Fibroblast of the conjunctiva (primary cell): ENCODE measurements at regions not wholly inside any gene's neighbourhood (a gene's known extent, or its start where the extent isn't known, plus 50 kb on each side); places are given as distances from the start of the nearest gene placed in this dataset.
"Not testable (repeated sequence)": the region's sequence is repeated elsewhere in the genome, so short reads cannot be mapped to it uniquely, and the experiment has no call there.

Source experiments
- DNase-seq: peaks from one replicate; pipeline ENCODE4 v3.0.0-alpha.2; 2010; ENCODE audit warnings: low read depth

DNA sequence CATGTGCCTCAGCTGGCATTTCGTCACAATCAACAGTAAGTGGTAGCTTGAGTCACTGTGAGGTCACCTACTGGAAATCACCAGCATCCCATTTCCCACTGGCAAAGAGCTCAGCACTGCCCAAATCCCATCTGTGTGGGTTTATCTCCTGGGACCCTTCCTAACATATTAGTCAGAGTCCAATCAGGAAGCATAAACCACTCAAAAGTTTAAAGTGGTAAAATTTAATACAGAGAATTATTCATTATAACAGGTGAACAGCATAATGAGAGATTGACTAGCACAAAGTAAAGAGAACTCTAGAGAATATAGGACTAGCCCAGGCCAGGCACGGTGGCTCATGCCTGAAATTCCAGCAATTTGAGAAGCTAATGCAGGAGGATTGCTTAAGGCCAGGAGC, 107.1 kb upstream of the TP53BP2 start:
- not testable (repeated sequence) for DNase-seq

- DNase-seq: not testable (repeated sequence)
Measured at GRCh38 chr1:223951551-223951950, 105.8 kb upstream of the TP53BP2 start.

GRCh38 chr1:223949944-223950343, 104.2 kb upstream of the TP53BP2 start:
- DNase-seq: not testable (repeated sequence)

DNA sequence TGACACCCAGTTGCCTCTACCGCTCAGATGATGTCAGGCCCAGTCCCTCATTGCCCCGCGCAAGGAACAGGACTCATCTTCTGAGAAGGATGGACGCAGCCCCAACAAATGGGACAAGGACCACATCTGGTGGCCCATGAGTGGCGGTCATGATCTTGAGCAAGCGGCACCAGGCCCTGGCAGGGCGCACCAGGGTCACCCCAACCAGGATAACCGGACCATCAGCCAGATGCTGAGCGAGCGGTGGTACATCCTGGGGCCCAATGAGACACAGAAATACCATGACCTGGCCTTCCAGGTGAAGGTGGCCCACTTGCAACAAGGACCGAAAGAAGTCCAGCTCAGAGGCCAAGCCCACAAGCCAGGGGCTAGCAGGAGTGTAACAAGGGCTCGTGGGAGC, 102.3 kb upstream of the TP53BP2 start:
- DNase-seq: not testable (repeated sequence)

DNA sequence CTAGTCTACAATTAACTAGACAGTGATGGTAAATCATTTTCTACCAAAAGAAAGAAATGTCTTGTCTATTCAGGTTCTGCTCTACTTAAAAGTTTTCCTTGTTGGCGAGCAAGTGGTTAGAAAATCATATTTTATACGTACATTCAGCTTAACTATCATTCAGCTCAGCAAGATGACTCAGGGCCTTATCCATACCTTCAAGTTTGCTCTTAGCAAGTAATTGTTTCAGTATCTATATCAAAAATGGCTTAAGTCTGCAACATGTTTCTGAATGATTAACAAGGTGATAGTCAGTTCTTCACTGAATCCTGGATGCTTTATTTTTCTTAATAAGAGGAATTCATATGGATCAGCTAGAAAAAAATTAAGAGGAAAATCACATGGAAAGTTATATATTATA, 90.8 kb upstream of the TP53BP2 start:
- DNase-seq: not testable (repeated sequence)

DNA sequence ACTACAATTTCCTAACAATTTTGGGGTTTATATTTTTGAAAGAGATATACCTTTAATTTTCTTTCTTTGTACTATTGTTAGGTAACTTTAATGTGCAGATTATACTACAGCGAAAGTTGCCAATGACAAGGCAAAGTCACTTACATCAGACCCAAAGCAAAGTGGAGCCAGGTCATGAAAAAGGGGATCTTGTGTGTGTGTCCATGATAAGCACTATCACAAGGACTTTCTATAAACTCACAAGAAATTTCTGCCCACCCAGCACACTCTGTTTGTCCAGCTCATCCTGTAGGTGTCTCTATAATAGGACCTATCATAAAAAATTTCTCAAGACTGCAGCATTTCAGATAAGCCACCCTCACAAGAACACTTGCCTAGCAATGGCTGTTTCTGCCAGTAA, 85.7 kb upstream of the TP53BP2 start:
- DNase-seq: not testable (repeated sequence)

GRCh38 chr1:223920805-223921204, 75.1 kb upstream of the TP53BP2 start:
- not testable (repeated sequence) for DNase-seq

GRCh38 chr1:223915476-223915875, 69.7 kb upstream of the TP53BP2 start:
- DNase-seq: not testable (repeated sequence)

DNA sequence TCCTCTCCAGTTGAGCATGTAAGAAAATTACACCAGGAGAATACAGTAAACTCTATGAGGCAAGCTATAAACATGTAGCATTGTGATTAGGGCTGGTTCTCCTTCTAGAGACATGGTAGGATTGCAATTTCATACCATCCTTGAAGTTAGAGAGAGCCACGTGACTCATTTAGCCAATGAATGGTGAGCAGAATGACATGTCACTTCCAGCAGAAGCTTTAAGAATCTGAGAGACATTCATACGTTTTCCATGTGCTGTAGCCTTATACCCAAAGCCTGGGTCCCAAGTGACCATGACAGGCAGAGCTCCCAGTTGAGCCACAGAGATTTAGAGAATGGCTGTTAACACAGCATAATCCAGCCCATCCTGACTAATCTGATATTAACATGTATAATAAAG, 68.0 kb upstream of the TP53BP2 start:
- DNase-seq: not testable (repeated sequence)

DNA sequence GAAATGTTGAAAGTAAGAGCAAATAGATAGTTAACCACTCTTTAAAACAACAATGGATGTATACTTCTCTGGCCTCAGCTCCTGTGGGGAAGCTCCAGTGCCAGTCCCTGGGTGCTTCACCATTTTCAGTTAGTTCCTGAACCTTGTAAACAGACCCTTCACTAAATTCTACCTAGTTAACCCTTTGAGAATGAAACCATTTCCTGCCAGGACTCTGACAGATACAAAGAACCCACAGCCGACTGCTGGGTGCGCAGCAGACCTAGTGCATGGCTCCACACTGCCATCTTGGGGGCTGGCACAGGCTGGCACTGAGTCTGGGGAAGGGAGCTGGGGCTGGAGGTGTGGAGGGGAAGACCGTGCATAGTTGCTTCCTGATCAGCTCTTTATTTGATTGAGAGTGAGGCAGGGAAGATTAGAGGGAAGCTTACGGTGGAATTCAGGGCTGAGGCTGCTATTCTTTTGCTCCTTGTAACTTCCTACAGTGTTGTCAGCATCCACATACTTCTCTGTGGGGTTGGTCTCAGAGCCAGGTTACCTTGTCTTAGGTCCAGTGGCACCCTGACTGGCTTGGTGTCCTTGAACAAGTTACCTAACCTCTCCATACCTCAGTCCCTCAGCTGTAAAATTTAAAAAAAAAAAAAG, 62.3 kb upstream of the TP53BP2 start:
- not testable (repeated sequence) for DNase-seq

GRCh38 chr1:223903221-223903620, 57.5 kb upstream of the TP53BP2 start:
- DNase-seq: not testable (repeated sequence)

GRCh38 chr1:223899775-223900174, 54.0 kb upstream of the TP53BP2 start:
- not testable (repeated sequence) for DNase-seq

GRCh38 chr1:223897097-223897496, 51.4 kb upstream of the TP53BP2 start:
- DNase-seq: not testable (repeated sequence)

- not testable (repeated sequence) for DNase-seq
Measured at GRCh38 chr1:223895950-223896349, 50.2 kb upstream of the TP53BP2 start.
